Epidermal melanocyte (primary cell): ENCODE measurements at regions not wholly inside any gene's neighbourhood (a gene's known extent, or its start where the extent isn't known, plus 50 kb on each side); places are given as distances from the start of the nearest gene placed in this dataset.
A peak's percentile ranks its signal among the peaks of the same experiment; 100 is the strongest.
"Not testable (repeated sequence)": the region's sequence is repeated elsewhere in the genome, so short reads cannot be mapped to it uniquely, and the experiment has no call there.

ENCODE experiments used
- DNase-seq: peaks from one replicate; pipeline ENCODE4 v3.0.0; 2011; ENCODE audit warnings: low spot score; ENCODE audit not compliant: insufficient read length

DNA sequence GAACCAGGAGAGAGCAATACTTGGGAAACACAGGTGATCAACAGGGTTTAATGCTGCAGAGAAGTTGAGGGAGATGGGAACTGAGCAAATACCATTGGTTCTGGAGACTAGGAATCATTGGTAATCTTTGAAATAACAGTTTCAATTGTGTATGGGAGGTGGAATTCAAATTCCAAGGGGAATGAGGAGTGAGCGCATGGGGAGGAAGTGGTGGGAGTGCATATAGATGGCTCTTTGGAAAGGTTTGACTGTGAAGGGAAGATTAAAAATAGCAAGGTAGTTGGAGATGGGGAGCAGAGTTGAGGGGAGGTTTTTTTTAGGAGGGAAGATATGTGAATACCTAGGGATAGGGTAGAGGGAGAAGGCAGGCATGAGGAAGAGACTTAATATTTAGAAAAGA is 51.1 kb upstream of the ROPN1 start:
- DNase-seq = no peak

- no peak for DNase-seq
Observed at GRCh38 chr3:124044956-124045355, 53.0 kb upstream of the ROPN1 start.

- no peak for DNase-seq
Observed at GRCh38 chr3:124048967-124049798, 57.3 kb upstream of the ROPN1 start.

- no peak for DNase-seq
Observed at GRCh38 chr3:124051636-124052035, 59.7 kb upstream of the ROPN1 start.

DNA sequence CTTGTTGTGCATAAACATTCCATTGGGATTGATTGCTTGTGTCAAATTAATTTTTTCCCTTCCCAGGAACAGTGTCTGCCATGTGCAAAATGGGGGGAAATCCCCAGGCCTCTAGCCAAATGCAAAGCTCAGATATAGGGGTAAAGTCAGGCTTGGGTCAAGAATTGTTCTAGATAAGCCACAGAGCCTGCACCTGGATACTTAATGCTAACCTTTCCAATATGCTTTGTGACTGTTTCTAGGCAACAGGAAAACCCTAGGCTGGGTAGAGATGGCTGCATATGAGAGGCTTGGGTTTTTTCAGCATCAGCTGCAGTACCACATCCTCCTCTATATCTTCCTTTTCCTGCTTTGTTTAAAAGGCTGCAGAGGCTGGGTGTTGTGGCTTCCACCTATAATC is 61.9 kb upstream of the ROPN1 start:
- DNase-seq = no peak

DNA sequence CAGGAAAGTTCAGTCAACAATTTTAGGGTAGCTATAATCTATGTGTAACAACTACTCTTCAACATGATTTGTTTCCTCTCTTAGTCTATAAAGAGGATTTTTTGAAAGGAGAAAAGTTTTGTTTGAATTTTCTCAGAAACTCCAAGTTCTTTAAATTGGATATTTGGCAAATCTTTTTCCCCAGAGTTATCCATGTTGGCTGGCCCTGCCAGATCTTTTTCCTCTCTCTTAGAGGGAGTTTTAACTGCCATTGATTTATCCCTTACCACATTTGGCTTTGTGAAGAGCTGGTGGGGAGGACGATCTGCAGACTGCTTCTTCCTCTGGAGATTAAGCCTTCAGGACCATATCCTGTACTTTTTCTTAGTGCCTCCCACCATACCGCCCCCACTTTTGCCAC is 64.9 kb upstream of the ROPN1 start:
- no peak for DNase-seq

- DNase-seq = no peak
Observed at GRCh38 chr3:124057420-124057819, 65.5 kb upstream of the ROPN1 start.

GRCh38 chr3:124059580-124059979 is 67.7 kb upstream of the ROPN1 start:
- DNase-seq = no peak

DNA sequence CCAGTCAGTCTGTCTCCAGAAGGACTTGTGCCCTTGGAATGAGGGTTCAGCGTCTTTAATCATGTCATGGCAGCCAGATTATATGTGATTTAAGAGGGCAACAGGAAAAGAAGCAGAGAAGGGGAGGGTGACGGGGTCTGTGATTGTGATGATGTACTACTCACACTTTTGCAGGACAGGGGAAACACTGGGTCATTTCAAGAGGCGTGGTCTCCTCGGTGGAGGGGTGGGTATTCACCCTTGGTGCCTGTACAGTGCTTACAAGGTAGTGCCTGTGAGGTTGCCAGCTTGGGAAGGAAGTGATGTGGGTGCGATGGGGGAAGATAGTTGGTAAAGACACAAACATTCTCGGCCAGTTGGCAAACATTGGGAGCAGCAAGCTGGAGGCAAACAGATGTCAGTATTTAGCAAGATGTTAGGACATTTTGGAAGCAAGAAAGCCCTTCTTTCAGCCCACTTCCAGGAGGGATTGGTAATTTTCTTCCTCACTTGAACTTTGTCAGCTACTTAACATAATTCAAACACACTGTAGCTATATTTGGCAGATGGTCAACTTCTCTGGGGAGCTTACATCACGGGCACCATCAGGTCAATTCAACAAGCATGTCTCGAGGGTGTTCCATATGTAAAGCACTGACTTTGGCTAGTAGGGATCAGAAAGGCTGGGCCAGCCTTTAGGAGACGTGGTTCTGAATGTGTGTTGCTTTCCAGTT is 71.4 kb upstream of the ROPN1 start:
- no peak for DNase-seq

- no peak for DNase-seq
Observed at GRCh38 chr3:124064050-124064449, 72.1 kb upstream of the ROPN1 start.

DNA sequence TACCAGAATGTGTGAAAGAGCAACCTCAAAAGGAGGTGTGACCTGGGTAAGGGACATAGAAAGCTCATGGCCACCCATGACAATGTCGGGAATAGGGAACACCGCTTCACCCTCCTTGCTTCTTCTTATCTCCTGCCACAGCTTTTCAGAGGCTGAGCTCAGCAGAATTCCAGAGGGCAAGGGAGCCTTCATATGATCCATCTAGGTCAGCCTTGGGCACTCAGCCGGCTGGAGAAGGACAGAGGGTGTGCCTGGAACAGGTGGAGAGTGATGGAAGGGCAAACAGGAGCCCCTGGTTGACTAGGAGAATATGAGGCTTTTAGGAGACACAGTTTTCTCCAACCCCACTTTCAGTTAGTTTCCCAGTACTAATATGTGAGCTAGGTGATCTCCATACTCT is 74.6 kb upstream of the ROPN1 start:
- DNase-seq = not testable (repeated sequence)

DNA sequence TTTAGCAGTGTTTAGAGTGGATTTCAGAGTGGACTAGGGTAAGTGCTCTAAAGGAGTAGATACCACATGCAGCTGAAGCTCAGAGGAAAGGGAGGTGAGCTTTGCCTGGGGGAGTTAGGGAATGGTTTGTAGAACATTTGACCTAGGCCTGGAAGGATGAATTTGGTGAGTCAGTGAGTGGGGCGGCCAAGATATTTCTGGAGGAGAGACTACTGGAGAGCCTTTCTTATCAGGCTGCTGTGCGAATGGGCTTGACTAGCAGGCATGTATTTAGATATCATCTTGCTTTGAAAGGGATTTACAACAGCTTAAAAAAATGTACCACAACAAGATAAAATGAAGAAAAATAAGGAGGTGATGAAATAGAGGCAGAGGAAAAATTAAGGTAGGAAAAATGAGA is 77.8 kb upstream of the ROPN1 start:
- not testable (repeated sequence) for DNase-seq

GRCh38 chr3:124075090-124075489 is 83.2 kb upstream of the ROPN1 start:
- not testable (repeated sequence) for DNase-seq

GRCh38 chr3:124075753-124076152 is 83.8 kb upstream of the ROPN1 start:
- no peak for DNase-seq

DNA sequence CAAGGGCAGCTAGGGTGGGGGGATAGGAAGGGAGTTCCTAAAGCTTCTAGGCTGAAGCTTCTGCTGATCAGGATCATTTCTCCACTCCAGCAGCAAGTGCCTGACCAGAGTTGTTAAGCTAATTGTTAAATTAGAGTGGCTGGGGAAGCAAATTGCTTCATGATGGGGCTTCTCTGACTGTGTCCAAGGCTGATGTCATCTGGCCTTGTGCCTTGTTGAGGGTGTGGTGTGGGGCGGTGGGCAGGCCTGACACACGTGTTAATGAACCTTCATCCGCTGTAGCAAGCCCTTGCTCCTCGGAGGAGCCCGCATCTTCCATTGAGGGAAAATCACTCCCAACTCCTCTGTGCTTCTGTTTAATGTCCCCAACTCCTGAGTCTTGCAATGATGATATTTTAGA is 84.3 kb upstream of the ROPN1 start:
- no peak for DNase-seq

- DNase-seq = no peak
Observed at GRCh38 chr3:124078953-124079911, 87.3 kb upstream of the ROPN1 start.

DNA sequence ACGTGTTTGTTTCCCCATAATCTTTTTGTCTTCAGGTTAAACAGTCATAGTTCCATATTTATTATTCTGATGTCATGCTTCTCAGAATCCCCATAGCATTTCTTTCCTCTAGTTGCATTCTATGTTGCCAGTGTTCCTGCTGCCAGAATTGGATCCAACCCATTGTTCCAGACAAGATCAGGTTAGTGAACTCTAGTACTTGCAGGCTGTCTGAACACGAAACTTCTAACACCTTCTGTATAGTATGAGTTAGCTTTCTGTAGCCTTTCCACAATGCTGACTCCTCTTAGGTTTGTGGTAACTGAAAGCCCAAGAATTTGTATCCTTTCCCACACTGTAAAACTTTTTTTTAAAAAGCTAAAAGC is 88.0 kb upstream of the ROPN1 start:
- DNase-seq = no peak

GRCh38 chr3:124082343-124082742 is 90.4 kb upstream of the ROPN1 start:
- no peak for DNase-seq

DNA sequence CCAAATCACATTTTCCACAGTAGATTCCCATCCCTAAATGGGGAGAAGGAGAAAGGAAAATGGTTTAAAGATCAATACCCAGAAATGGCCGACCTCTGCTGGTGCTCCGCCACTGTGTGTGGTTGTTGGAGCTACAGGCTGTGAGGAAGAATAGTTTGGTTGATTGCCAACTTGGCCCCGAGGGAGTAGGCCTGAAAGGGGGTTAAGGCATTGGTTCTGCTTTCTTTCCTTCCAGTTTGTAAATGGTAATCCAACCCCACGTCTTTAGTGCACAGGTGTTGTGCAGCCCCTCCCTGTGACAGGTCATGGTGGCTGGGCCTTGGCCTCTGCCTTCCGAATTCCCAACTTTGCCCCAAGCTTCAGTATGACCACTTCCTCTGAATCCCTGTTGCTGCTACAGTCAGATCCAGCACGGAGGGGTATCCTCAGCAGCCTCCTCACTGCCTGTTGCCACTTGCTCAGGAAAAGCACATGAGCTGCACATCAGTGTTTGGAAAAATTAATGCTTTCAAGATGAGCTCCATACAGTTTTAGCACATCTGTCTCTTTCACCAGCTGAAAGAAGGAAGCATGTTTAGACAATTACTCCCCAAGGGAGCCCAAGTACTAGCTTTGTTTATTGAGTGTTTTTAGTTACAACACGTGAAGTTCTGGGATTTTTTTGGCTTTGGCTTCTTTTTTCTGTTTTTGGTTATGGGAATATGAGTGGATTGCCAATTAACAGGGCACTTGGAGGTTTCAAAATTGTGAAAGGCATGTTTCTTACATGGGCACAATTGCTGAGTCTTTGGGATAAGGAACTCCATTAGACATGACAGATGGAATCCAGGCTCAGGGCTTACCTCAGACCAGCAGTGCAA is 92.3 kb upstream of the ROPN1 start:
- peak; percentile 58 for DNase-seq

DNA sequence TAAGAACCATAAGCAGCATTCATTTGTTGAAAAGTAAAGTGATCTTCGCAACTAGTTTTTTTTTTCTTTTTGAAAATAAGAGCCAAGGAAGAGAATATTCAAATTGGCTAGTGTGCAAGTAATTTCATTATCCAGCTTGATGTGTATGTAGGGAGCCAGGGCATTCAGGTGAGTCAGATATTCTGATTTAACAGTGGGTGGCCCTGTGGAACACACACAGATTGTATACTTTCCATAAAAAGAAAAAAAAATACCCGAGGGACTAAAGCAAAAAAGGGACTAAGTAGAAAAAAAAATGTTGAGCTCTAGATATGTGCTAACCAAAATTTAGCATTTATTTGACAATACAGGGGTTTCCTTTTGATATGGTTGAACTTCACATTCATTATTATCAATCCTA is 96.9 kb upstream of the ROPN1 start:
- no peak for DNase-seq

GRCh38 chr3:124089214-124089613 is 97.3 kb upstream of the ROPN1 start:
- DNase-seq = no peak
